Nephron (organoid): ENCODE measurements at regions not wholly inside any gene's neighbourhood (a gene's known extent, or its start where the extent isn't known, plus 50 kb on each side); places are given as distances from the start of the nearest gene placed in this dataset.

ENCODE experiments used
- H3K27ac Mint-ChIP-seq, 3 experiments: 2 replicates each; pipeline ENCODE4 v1.8.0; 2020; ENCODE audit warnings: mixed read lengths in 3 of 3, mild to moderate bottlenecking in 2 of 3, moderate library complexity in 1 of 3
- H3K27me3 Mint-ChIP-seq: 2 replicates; pipeline ENCODE4 v1.8.0; 2021; ENCODE audit warnings: low read depth, mild to moderate bottlenecking, moderate library complexity, mixed read lengths
- H3K36me3 Mint-ChIP-seq: 2 replicates; pipeline ENCODE4 v1.8.0; 2020; ENCODE audit warnings: low read depth, mixed read lengths
- H3K4me1 Mint-ChIP-seq: 2 replicates; pipeline ENCODE4 v1.8.0; 2020; ENCODE audit warnings: mixed read lengths
- H3K4me3 Mint-ChIP-seq, 3 experiments: 2 replicates each; pipeline ENCODE4 v1.8.0; 2020; ENCODE audit warnings: mild to moderate bottlenecking in 3 of 3, mixed read lengths in 3 of 3, moderate library complexity in 2 of 3
- H3K9me3 Mint-ChIP-seq: 2 replicates; pipeline ENCODE4 v1.8.0; 2020; ENCODE audit warnings: mixed read lengths
- TF ChIP-seq, protein P1 (sequence below), 3 experiments: fragments of 200-600 bp; sonication (generic); IDR thresholded peaks; one replicate each; pipeline ENCODE4 v1.5.0; 2021; ENCODE audit warnings: antibody characterized with exemption in 3 of 3; ENCODE audit not compliant: unreplicated experiment in 3 of 3

DNA sequence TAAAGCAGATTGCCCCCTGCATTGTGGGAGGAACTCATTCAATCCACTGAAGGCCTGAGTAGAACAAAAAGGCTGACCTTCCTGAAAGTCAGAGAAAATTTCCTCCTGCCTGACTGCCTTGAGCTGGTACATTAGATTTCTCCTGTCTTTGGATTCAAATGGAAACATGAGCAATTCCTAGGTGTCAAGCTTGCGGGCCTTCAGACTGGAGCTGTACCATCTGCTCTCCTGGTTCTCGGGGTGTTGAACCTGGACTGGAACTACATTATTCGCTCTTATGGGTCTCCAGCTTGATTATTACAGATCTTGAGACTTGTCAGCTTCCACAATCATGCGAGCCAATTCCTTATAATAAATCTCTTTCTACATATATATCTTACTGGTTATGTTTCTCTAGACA is 173.6 kb upstream of the STEAP4 start:
- TF ChIP-seq, protein P1, sequence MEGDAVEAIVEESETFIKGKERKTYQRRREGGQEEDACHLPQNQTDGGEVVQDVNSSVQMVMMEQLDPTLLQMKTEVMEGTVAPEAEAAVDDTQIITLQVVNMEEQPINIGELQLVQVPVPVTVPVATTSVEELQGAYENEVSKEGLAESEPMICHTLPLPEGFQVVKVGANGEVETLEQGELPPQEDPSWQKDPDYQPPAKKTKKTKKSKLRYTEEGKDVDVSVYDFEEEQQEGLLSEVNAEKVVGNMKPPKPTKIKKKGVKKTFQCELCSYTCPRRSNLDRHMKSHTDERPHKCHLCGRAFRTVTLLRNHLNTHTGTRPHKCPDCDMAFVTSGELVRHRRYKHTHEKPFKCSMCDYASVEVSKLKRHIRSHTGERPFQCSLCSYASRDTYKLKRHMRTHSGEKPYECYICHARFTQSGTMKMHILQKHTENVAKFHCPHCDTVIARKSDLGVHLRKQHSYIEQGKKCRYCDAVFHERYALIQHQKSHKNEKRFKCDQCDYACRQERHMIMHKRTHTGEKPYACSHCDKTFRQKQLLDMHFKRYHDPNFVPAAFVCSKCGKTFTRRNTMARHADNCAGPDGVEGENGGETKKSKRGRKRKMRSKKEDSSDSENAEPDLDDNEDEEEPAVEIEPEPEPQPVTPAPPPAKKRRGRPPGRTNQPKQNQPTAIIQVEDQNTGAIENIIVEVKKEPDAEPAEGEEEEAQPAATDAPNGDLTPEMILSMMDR (IDR thresholded peaks at IDR 0.05; ENCODE audit: unreplicated experiment in 3 of 3): no peak
- Mint-ChIP-seq H3K27me3 (no peaks in the 10 kb centered on the region), H3K36me3 (no peaks in the 10 kb centered on the region), H3K4me3 (no peak overlapping the region), H3K4me1 (peaks cover 18% of the 10 kb centered on the region), H3K9me3 (no peaks in the 10 kb centered on the region), H3K27ac (peak overlapping the region; percentile 43 to 85 (median 44))

DNA sequence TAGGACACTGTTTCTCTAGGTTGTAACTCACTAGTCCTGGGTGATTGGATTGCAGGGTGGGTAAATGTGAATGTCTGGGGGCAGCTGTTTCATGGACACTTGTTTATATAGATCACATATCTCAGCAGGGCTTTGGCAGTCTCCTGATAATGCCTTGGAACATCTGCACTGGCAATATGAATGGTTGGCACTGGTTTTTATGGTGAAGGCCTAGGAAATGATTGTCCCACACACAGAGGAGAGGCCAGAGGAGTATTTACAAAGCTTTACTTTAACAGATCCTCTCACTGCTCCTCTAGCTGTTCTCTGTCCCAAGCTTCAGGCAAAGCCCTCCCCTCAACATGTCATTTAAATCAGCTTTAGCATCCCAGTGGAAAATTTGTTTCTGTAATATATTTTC is 171.3 kb upstream of the STEAP4 start:
- peak overlapping the region in 2 of 3 experiments; percentile 6 to 28 for H3K27ac Mint-ChIP-seq
- no peaks in the 10 kb centered on the region for H3K9me3 Mint-ChIP-seq
- no peak overlapping the region for H3K4me3 Mint-ChIP-seq
- H3K27me3 Mint-ChIP-seq: no peaks in the 10 kb centered on the region
- peaks cover 18% of the 10 kb centered on the region for H3K4me1 Mint-ChIP-seq
- H3K36me3 Mint-ChIP-seq: no peaks in the 10 kb centered on the region
- TF ChIP-seq, protein P1 (IDR thresholded peaks at IDR 0.05; ENCODE audit: unreplicated experiment in 3 of 3): no peak

DNA sequence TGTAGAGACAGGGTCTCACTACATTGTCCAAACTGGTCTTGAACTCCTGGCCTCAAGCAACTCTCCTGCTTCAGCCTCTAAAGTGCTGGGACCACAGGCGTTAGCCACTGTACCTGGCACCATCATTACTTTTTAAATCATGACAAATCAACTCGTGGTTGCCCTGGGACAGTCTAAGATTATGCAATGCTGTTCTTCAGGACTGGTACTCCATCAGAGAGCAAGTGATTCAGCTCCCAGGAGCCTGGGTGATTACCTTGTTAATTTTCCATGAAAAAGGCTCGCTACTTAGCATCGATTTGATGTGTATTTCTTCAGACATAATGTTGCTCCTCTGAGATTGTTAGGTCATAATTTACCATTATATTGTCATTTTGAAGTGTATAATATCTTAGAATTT is 158.9 kb upstream of the STEAP4 start:
- Mint-ChIP-seq H3K4me1 (no peaks in the 10 kb centered on the region), H3K27ac (no peak overlapping the region), H3K36me3 (no peaks in the 10 kb centered on the region)

DNA sequence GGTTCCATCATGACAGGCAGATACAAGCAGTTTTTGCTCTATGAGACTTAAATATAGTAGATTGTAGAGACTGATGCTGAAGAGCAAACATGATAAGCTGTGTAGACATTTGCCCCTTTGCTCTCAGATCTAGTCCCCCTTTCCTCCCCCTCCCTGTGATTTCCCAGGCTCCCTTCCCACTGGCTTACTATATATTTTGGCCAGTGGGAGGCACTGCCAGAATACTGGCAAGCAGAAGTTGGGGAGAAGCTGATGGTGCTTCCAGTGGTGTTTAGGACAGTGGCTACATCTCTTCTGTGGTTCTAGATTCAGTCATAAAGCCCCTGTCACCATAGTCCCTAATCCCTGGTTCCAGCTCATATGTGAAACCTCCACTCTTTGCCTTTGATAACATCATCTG is 156.1 kb upstream of the STEAP4 start:
- Mint-ChIP-seq H3K9me3 (no peaks in the 10 kb centered on the region), H3K36me3 (no peaks in the 10 kb centered on the region)

More for the DNA sequence above, 158.9 kb upstream of the STEAP4 start:
- TF ChIP-seq, protein P1 (IDR thresholded peaks at IDR 0.05; ENCODE audit: unreplicated experiment in 3 of 3): no peak
- no peak overlapping the region for H3K4me3 Mint-ChIP-seq
- no peaks in the 10 kb centered on the region for H3K9me3 Mint-ChIP-seq
- no peaks in the 10 kb centered on the region for H3K27me3 Mint-ChIP-seq

DNA sequence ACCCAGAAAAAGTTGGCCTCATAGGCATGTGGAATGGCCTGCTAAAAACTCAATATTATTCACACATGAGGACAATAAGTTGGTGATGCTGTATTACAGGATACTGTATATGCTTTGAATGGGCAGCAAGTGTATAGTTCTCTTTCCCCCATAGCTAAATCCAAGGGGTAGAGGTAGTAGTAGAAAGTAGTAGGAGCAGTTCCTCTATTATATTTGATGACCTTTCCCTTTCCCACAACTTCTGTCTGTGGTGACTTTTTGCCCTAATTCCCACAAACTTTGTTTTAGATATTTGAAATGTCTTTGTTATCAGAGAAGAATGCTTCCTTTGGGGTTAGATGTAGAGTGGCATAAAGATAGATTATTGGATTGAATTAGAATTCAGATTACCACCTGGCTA is 154.0 kb upstream of the STEAP4 start:
- H3K36me3 Mint-ChIP-seq: no peaks in the 10 kb centered on the region
- TF ChIP-seq, protein P1 (IDR thresholded peaks at IDR 0.05; ENCODE audit: unreplicated experiment in 3 of 3): no peak
- H3K27me3 Mint-ChIP-seq: no peaks in the 10 kb centered on the region
- H3K9me3 Mint-ChIP-seq: no peaks in the 10 kb centered on the region
- peak overlapping the region in 1 of 3 experiments; percentile 31 for H3K27ac Mint-ChIP-seq
- H3K4me3 Mint-ChIP-seq: no peak overlapping the region
- peaks cover 4% of the 10 kb centered on the region for H3K4me1 Mint-ChIP-seq

More for the DNA sequence above, 156.1 kb upstream of the STEAP4 start:
- TF ChIP-seq, protein P1 (IDR thresholded peaks at IDR 0.05; ENCODE audit: unreplicated experiment in 3 of 3): no peak
- H3K27me3 Mint-ChIP-seq: no peaks in the 10 kb centered on the region
- no peak overlapping the region for H3K4me3 Mint-ChIP-seq
- H3K27ac Mint-ChIP-seq: no peak overlapping the region
- peaks cover 4% of the 10 kb centered on the region for H3K4me1 Mint-ChIP-seq

DNA sequence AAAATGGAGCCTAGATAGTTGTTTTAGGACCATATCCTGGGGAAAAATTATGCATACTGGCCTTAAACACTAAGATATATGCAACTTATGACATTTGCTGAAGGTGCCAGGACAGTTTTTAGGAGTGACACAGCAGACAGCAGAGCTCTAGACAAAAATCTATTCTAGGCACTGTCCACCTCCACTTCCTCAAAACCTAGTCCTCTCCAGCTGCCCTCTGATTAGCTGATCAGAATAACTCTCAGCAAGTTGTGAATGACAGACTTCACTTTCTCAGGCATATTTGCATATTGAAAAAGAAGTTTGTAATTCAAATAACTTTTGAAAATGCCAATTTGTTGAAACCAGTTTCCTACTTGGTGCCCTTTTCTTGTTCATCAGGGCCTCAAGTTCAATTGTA is 152.3 kb upstream of the STEAP4 start:
- Mint-ChIP-seq H3K27me3 (no peaks in the 10 kb centered on the region), H3K27ac (no peak overlapping the region), H3K4me3 (no peak overlapping the region), H3K36me3 (no peaks in the 10 kb centered on the region), H3K4me1 (peaks cover 4% of the 10 kb centered on the region), H3K9me3 (no peaks in the 10 kb centered on the region)
- TF ChIP-seq, protein P1 (IDR thresholded peaks at IDR 0.05; ENCODE audit: unreplicated experiment in 3 of 3): no peak
